A673 (cell line): ENCODE measurements at regions not wholly inside any gene's neighbourhood (a gene's known extent, or its start where the extent isn't known, plus 50 kb on each side); places are given as distances from the start of the nearest gene placed in this dataset.
"Not testable (repeated sequence)": the region's sequence is repeated elsewhere in the genome, so short reads cannot be mapped to it uniquely, and the experiment has no call there.

Experiments used
- CTCF ChIP-seq: fragments of 300-800, 200-600 bp; sonication (generic); conservative IDR thresholded peaks from 2 replicates; pipeline ENCODE4 v1.5.1; 2017; ENCODE audit warnings: low read depth, mild to moderate bottlenecking, antibody characterized with exemption, low read length, moderate library complexity, mixed read lengths
- EZH2 ChIP-seq: fragments of 200-600 bp; sonication (generic); IDR thresholded peaks from 2 replicates; pipeline ENCODE4 v1.6.1; 2017; ENCODE audit warnings: borderline replicate concordance, low read depth, mild to moderate bottlenecking, mixed read lengths, antibody characterized with exemption, low read length; ENCODE audit not compliant: poor library complexity, severe bottlenecking

GRCh38 chr22:11017108-11017507 is 4510.9 kb upstream of the OR11H1 start:
- TF ChIP-seq CTCF, EZH2: not testable (repeated sequence)
